Loucy (cell line): ENCODE measurements at regions not wholly inside any gene's neighbourhood (a gene's known extent, or its start where the extent isn't known, plus 50 kb on each side); places are given as distances from the start of the nearest gene placed in this dataset.

Source experiments
- CTCF ChIP-seq: fragments of 200-600 bp; sonication (generic); conservative IDR thresholded peaks from 2 replicates; pipeline ENCODE4 v1.5.1; 2014; ENCODE audit warnings: mild to moderate bottlenecking, antibody characterized with exemption, low read length
- EZH2phosphoT487 ChIP-seq: fragments of 200-600 bp; IDR thresholded peaks from 2 replicates; pipeline ENCODE4 v1.6.1; 2018; ENCODE audit warnings: antibody characterized with exemption, mild to moderate bottlenecking, moderate library complexity, borderline replicate concordance

GRCh38 chr14:86902176-86902950 lies 1090.6 kb downstream of the GALC start:
- no peak for TF ChIP-seq CTCF
- TF ChIP-seq EZH2phosphoT487 = no peak
